RPMI7951 (cell line): ENCODE measurements at regions not wholly inside any gene's neighbourhood (a gene's known extent, or its start where the extent isn't known, plus 50 kb on each side); places are given as distances from the start of the nearest gene placed in this dataset.
A peak's percentile ranks its signal among the peaks of the same experiment; 100 is the strongest.

ENCODE experiments used
- DNase-seq: peaks from one replicate; pipeline ENCODE4 v3.0.0-alpha.2; 2012; ENCODE audit warnings: low read depth

- DNase-seq: no peak
These were observed 80.7 kb downstream of the TET3 start for GRCh38 chr2:74065456-74065855.

DNA sequence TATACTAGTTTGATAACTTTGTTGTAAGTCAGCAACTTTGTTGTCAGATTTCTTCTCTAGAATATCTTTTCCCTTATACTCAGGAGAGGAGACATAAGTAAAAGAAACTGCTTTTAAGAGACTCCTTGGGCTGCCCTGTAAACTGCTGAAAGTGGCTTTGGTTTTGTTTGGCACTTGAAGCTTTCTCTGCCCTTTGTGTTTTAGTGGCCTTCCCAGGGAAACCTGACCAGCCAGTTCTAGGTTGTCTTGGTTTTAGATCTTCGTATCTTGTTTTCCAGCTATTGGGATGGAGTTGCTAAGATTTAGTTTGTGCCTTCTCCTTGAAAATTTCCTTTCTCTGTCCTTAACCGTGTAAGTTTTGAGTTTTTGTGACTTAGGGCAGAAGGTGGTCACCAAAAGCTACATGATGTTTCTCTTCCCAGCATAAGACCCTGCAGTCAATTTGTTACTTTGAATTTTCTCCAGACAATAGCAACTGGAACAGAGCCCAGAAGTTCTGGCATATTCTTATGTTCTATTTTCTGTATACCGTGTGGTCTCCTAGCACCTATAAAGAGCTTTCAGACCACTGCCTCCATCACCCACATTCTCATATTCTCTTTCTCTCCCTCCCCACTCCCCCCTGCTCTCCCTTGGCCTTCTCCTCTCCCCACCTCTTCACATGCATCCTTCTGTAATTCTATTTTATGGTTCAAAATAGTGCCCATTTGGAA lies 81.1 kb downstream of the BOLA3 start:
- no peak for DNase-seq

- DNase-seq: no peak
These were observed 80.4 kb downstream of the BOLA3 start for GRCh38 chr2:74067221-74067747.

DNA sequence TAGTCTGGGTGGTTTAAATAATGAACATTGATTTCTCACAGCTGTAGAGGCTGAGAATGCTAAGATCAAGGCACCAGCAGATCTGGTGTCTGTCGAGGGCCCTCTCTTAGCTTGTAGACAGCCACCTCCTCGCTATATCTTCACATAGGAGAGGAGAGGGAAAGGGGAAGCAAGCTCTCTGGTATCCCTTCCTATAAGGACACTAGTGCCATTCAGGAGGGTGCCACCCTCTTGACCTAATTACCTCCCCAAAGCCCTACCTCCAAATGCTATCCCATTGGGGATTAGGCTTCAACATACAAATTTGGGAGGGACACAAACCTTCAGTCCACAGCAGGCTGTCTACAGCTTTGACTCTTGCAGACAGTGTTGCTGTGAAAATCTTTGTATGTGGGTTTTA lies 76.7 kb downstream of the BOLA3 start:
- no peak for DNase-seq

- no peak for DNase-seq
These were observed 76.3 kb downstream of the BOLA3 start for GRCh38 chr2:74071426-74071825.

DNA sequence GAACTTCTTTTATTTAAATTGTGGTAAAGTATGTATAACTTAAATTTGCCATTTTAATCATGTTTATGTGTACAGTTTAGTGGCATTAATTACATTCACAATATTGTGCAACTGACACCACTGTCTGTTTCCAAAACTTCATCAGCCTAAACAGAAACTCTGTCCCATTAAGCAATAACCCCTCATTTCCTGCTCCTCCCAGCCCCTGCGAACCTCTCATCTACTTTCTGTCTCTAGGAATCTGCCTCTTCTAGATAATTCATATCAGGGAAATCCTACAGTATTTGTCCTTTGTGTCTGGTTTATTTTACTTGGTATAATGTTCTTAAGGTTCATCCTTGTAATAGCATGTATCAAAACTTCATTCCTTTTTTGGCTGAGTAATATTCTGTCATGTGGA lies 75.1 kb downstream of the BOLA3 start:
- no peak for DNase-seq

- no peak for DNase-seq
These were observed 73.2 kb downstream of the BOLA3 start for GRCh38 chr2:74074487-74074886.

DNA sequence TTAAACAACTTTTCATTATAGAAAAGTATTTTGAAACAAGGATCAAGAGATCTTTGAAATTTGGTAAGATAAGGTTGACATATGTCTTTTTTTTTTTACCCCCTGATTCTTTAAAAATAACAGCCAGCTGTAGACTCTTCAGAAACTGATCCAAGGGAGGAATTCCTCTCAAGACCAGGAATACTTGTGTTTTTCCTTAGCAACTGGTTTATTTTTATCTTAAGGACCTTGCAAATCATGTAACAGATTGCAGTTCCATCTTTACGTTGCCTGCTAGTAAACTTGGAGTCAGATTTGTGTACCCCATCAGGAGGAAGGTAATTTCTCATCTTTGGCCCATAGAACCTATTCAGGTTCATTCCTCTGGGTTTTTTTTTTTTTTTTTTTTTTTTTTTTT lies 71.6 kb downstream of the BOLA3 start:
- DNase-seq: no peak

- peak; percentile 42 for DNase-seq
These were observed 70.1 kb downstream of the BOLA3 start for GRCh38 chr2:74077636-74078035.

DNA sequence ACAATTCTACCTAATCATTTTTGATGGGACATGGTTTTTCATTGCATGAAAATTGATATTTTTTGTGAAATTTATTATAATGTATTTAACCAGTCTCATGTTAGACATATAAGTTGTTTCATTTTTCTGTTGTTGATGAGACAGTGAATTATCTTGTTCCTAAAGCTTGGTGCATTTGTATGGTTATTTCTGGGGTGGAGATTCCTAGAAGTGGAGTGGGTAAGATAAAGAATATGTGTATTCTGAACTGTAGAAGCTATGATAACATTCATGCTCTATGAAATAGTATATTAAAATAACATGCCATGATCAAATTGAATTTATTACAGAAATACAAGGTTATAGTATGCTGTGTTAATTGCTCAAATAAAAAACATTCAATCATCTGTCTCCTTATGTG lies 69.2 kb downstream of the BOLA3 start:
- DNase-seq: no peak

- DNase-seq: no peak
These were observed 68.0 kb downstream of the BOLA3 start for GRCh38 chr2:74079522-74080341.

DNA sequence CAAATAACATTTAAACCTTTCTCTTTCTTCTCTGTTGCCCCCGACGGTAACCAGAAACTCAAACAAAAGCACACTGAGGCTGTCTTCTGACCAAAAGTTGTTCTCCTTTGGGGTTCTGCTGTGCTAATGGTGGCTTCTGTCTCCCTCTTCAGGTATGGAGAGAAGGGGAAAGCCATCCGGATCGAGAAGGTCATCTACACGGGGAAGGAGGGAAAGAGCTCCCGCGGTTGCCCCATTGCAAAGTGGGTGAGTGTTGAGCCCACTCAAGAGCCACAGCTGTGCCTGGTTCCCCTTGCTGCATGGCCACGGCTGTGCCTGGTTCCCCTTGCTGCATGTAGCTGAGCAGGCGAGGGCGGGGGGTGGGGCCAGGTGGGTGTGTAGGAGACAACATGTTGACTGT lies 67.4 kb downstream of the BOLA3 start:
- no peak for DNase-seq

- DNase-seq: no peak
These were observed 66.5 kb downstream of the BOLA3 start for GRCh38 chr2:74081030-74081762.

- DNase-seq: no peak
These were observed 66.0 kb downstream of the BOLA3 start for GRCh38 chr2:74081763-74082110.

- no peak for DNase-seq
These were observed 64.0 kb downstream of the BOLA3 start for GRCh38 chr2:74083750-74084149.
